ENCODE measurements at regions not wholly inside any gene's neighbourhood (a gene's known extent, or its start where the extent isn't known, plus 50 kb on each side); places are given as distances from the start of the nearest gene placed in this dataset.

- H3K27ac ChIP-seq = no peak overlapping the region
- TF ChIP-seq ZFX (IDR thresholded peaks at IDR 0.05; ENCODE audit: borderline replicate concordance) (no peak), CTCF (IDR thresholded peaks at IDR 0.05) (no peak)
Measured at GRCh38 chr6:54463354-54464024, 155.2 kb downstream of the TINAG start.

GRCh38 chr6:54465649-54466300, 157.5 kb downstream of the TINAG start:
- H3K27ac ChIP-seq = no peak overlapping the region
- TF ChIP-seq CTCF (IDR thresholded peaks at IDR 0.05) (no peak), ZFX (IDR thresholded peaks at IDR 0.05; ENCODE audit: borderline replicate concordance) (no peak)

GRCh38 chr6:54467384-54467783, 159.1 kb downstream of the TINAG start:
- no peak overlapping the region for H3K27ac ChIP-seq
- no peak for TF ChIP-seq CTCF (IDR thresholded peaks at IDR 0.05)
- TF ChIP-seq ZFX (IDR thresholded peaks at IDR 0.05; ENCODE audit: borderline replicate concordance) = no peak

- no peak overlapping the region for H3K27ac ChIP-seq
- TF ChIP-seq CTCF (IDR thresholded peaks at IDR 0.05) (no peak), ZFX (IDR thresholded peaks at IDR 0.05; ENCODE audit: borderline replicate concordance) (no peak)
Measured at GRCh38 chr6:54473328-54473727, 165.1 kb downstream of the TINAG start.

- H3K27ac ChIP-seq = no peak overlapping the region
- no peak for TF ChIP-seq ZFX (IDR thresholded peaks at IDR 0.05; ENCODE audit: borderline replicate concordance)
- no peak for TF ChIP-seq CTCF (IDR thresholded peaks at IDR 0.05)
Measured at GRCh38 chr6:54474898-54475297, 166.7 kb downstream of the TINAG start.

GRCh38 chr6:54481091-54481490, 172.8 kb downstream of the TINAG start:
- TF ChIP-seq ZFX (IDR thresholded peaks at IDR 0.05; ENCODE audit: borderline replicate concordance) = no peak
- TF ChIP-seq CTCF (IDR thresholded peaks at IDR 0.05) = no peak
- H3K27ac ChIP-seq = no peak overlapping the region

GRCh38 chr6:54491431-54491830, 183.2 kb downstream of the TINAG start:
- TF ChIP-seq ZFX (IDR thresholded peaks at IDR 0.05; ENCODE audit: borderline replicate concordance) (no peak), CTCF (IDR thresholded peaks at IDR 0.05) (no peak)

More at GRCh38 chr6:54491431-54491830, 183.2 kb downstream of the TINAG start:
- H3K27ac ChIP-seq = no peak overlapping the region

All from 22Rv1 (cell line).